Ishikawa (cell line): ENCODE measurements at regions not wholly inside any gene's neighbourhood (a gene's known extent, or its start where the extent isn't known, plus 50 kb on each side); places are given as distances from the start of the nearest gene placed in this dataset.

Experiments used
- RAD21 ChIP-seq: IDR thresholded peaks from 2 replicates; pipeline ENCODE4 v1.6.1; 2012; ENCODE audit warnings: low read depth
- TAF1 ChIP-seq: IDR thresholded peaks from 2 replicates; pipeline ENCODE4 v1.6.1; 2012; ENCODE audit warnings: low read depth, mild to moderate bottlenecking

DNA sequence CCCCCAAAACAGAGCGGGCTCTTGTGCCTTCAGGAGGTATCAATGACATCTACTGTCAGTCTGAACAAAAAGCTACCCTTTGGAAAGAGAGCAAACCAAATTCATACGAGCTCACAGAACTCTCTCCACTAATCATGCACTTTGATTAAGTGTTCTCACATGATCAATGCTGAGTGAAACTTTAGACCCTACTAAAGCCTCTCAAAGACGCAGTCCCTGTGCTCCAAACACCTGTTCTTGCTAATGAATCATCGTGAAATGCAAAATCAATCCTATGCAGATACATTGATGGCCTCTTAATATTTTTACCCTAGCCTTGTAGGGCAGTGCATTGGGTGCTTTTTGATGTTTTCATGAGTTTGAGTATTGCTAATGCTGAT, 113.4 kb downstream of the ZBTB18 start:
- no peak for TF ChIP-seq TAF1
- TF ChIP-seq RAD21, result no peak
